NCI-H446 treated with DMSO at 0.1 percent for 48 hours (cell line): ENCODE measurements at regions not wholly inside any gene's neighbourhood (a gene's known extent, or its start where the extent isn't known, plus 50 kb on each side); places are given as distances from the start of the nearest gene placed in this dataset.

Source experiments
- DNase-seq: peaks from one replicate; lab custom pipeline; 2025; lab: John Stamatoyannopoulos, UW

DNA sequence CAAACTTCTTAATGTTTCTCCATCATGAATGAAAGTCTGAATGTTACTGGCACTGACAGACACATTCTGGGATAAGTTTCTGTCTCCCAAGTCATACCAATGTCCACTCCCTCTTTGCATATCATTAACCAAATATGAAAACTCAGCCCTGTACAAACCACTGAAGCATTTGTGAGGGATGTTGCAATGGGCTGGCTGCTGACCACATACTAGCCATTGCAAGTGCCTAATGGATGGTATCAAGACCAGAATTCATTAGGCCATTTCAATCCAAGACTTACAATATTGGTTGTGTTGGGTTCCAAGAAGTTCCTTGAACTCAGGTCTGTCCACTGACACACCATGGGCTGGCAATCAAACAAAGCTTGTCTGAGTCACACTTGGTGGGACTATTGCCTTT, 73.8 kb downstream of the CBLN2 start:
- no peak for DNase-seq

DNA sequence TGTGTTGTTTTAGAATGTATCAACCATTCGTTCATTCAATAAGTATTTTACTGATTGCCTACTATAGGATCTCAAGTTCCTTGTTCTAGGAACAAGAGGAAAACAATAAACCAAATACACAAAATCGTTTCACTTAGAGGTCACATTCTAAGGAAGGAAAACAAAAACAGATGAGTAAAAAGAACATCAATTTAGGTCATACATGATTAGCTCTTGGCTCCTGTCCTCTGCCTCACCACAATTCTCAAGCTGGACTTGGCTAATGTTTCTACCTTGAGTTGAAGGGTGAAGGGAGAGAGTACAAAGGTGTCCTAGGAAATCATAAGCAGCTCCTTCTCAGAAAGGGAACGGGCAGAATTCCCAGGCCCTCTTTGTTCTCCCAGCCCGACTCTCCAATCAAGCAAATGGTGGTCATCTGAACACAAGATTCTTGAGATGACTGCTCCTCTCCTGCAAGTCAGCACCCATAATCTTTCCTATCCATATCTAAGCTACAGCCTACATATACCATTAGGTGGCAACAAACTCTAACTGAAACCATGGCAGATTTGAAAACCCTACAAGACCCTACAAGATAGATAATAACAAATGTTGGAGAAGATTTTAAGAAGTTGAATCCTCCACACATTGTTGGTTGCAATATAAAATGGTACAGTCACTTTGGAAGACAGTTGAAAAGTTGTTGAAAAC, 76.0 kb downstream of the CBLN2 start:
- no peak for DNase-seq

DNA sequence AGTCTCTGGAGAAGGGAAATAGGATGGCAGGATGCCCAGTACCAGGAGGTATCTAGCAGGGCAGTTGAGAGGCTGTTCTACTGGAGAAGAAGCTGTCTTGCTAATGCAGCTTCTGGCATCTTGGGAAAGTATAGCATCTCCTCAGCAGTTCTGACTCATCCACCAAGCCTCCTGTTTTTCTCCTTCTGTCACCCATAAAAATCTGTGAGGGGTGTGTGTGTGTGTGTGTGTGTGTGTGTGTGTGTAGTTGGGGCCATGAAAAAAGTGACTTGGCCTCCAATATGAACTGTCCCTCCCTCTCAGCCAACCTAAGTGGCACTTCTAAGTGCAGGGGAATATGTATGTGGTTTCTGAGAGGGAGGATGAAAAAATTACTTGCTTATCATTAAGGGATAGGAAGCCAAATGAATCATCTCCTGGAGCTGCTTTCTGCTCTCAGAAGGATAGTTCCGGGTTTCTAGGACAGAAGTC, 83.9 kb downstream of the CBLN2 start:
- no peak for DNase-seq

DNA sequence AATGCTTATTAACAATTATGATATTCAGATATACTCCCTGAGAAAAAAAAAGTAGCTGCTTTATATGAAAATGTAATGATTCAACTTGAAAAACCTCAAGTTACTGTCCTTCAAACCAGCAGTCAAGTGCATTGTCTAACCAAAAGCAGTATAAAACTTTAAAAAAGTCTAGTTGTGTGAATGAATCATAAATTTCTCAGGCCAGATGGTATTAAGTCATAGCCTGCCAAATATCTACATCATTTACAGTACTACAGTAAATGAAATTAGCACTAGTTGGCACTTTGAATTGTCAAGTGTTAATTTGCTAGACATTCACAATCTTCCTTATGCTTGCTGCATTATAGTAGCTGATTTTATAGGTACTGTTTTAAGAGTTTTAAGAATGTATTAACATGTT, 85.9 kb downstream of the CBLN2 start:
- no peak for DNase-seq

DNA sequence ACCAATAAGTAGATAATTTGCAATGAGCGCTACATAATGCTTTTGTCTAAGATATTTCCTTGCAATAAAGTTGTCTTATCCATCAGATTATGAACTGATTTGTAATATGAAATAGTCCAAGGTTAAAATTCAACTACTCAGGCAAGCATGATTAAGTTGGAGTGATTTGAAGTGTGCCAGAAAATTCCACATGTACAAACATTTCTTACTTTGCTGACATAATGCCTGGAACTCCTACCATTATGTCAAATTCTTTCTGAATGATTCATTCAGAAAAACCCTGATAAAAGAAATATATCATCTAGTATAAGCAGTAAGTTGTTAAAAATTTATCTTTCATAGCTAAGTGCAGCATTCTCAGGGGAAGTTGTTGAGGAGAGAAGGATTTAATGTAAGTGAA, 87.3 kb downstream of the CBLN2 start:
- no peak for DNase-seq

DNA sequence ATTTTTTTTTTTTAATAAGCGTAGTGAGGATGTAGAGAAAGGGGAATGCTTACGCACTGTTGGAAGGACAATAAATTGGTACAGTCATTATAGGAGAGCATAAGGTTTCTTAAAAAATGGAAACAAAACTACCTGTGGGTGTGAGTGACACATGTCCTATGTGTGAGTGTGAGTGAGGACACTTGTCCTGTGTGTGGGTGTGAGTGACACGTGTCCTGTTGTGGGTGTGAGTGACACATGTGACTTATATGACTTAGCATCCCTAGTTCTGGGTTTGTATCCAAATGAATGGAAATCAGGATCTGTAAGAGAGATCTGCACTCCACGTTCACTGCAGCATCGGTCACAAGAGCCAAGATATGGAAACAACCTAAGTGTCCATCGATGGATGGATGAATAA, 91.8 kb downstream of the CBLN2 start:
- DNase-seq = no peak

DNA sequence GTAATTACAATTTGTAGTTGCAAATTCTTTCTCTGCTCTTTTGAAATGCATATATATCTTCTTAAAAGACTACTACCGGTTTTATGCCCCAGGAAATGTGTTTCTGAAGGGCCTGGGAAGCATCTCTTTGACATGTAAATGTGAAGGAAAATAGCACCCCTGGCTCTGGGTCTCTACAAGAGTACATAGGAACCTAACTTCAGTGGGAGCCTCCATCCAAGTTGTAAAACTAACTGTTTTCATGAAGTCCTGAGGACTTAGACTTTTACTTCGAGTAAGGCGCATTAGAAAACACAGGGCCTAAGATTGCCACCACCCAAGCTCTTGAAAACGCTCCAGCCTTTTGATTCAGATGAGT, 99.4 kb downstream of the CBLN2 start:
- no peak for DNase-seq

DNA sequence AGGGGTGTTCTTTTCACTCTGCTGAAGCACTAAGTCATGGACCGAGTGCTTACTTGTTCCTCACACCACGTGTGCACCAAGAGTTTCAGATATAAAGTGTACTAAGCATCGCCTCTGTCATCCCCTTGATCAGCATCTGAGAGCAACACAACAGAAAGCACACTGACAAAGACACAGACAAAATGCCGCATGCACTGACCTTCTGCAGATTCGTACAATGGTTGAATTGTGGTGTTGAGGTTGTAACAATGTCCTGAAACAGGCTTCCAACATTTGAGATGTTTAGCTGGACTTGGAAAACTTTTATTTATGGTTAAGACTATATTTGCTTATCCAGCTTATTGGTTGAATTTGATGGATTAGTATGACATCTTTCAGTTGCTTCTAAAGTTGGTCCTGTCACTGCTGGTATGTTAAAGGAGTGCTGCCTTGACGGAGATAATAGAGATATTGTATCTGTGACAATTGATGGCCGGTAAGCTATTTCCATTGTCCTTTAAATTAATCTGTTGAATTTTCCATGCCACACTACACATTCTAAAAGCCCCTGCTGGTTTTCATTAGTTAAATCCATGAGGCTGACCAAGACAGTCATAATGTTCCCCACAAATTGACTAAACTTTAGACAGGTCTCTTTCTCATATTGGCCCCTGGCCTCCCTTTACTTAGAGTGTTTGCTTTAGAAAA, 99.9 kb downstream of the CBLN2 start:
- DNase-seq = no peak

DNA sequence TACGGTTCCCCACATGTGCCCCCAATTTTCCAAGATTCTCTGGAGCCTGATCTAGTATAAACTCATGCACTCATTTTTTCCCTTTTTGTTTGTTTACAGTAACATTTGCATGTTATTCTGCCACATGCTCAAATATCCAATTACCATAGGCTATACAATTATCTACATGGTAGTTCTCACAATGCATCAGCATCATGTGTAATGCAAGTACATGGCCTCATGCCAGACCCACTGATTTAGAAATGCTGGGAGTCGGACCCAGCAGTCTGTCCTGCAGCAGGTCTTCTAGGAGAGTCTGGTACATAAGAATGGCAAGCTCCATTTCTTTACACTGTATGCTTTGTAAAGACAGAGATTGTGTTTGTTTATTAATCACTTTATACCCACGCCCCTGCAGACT, 107.7 kb downstream of the CBLN2 start:
- no peak for DNase-seq

DNA sequence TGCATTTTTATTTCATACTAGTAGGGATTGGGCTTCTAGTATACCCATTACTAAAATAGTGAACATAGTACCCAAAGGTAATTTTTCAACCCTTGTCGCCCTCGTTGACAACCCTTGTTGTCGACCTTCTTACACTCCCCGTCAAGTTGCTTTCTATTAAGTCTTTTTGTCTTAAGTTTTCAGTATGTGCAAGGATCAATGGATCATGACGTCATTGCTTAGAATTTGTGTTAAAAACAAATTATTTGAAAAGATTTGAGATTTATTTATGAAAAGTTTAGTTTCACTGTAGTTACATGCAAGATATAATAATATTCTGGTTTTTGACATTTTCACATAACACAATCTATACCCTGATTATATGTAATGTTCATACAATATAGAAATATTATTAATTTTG, 110.4 kb downstream of the CBLN2 start:
- no peak for DNase-seq

DNA sequence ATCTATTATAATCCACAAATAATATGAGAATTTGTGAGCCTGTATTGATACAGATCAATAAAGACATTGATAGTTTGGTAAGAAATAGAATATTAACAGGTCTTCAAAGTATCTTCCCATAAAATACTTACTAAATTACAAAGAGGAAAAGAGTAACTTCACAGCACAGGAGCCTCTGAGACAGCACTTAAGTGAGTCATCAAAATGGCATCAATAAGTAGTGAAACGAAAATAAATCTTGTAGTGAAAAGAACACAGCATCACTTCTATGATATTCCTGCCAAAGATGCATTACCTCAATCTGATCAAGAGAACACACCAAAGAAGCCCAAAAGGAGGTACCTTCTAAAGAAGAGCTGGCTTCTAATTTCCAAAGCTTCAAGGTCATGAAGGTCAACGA, 116.4 kb downstream of the CBLN2 start:
- DNase-seq = no peak

DNA sequence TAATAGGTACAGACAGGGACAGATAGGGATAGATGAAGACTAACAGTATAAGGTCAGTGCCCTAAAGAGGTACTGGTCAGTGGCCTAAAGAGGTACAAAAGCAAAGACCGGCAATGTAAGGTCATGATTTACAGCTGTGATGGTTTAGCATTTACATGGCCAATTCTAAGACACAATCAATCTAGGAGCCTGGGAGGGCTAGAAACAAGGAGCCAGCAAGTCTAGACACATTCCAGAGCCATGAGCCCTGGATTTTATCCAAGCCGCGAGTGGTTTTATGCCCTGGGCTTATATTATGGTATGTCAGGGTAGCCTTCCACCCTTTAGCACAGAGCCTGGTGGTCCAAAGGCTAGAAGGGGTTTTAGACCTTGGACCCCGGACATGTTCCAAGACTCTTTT, 124.2 kb downstream of the CBLN2 start:
- DNase-seq = no peak

DNA sequence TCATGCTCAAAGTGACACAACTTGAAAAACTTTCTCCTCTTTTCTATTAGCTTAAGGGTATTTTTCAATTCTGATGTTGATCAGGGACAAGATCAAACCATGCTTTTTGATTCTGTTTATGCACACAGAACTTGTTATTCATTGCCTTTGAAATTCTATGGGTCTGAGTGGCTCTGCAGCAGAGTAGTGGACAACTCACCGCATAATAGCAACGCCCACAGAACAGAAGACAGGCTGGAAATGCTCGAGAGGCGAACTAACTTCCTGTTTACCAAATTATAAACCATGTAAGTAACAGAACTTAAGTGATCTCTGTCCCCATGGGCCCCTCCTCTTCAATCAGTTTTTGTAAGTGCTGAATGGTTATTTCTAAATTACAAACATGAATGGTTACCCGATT, 131.2 kb downstream of the CBLN2 start:
- no peak for DNase-seq

DNA sequence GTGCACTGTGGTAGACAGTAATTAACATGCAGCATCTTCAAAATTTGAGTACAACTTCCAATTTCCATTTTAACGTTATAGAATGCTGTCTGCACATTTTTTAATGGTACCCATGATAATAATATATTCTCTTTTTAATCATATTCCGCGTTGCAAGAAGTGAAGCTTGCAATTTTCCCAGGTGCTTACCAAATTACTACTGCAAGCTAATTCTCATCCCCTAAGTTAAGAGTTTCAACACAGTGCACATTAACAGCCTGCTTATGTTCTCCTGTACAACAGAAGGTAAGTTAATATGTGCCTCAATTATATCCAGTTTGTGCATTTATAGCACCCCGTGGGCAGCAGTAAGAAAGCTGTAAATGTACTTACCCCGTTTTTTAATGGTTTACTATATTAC, 132.9 kb downstream of the CBLN2 start:
- DNase-seq = no peak

DNA sequence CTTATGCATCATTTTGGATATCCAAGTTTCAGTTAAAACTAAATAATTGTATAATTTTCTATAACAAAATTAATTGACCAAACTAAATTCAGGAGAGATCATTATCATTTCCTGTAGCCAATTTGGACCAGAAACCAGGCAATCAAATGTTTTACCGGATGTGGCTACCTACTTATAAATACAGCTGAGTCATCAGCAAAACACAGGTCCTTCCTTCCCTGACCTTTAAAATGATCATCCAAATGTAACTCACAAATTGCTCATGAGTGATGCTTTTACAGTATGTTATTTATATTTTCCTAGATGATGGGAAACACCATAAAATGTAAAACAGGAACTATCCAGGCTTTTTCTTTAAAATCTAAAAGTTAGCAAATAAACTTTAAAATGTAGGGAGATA, 133.7 kb downstream of the CBLN2 start:
- no peak for DNase-seq

DNA sequence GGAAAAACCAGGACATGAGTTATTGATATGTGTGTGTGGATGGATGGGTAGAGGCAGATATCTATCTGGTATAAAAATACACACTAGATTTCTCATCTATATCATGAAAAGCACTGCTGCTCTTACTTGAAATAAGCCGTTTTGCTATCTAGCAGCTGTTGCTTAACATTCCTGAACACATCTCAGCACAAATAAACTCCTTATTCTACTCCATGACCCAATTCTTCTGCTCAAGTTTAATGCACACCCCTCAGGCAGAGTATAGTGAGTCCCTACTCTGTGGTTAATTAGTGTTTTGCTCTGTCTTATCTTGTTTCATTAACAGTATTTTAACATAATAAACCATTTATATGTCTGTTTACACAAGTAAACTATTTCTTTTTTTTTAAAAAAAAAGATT, 134.2 kb downstream of the CBLN2 start:
- no peak for DNase-seq

DNA sequence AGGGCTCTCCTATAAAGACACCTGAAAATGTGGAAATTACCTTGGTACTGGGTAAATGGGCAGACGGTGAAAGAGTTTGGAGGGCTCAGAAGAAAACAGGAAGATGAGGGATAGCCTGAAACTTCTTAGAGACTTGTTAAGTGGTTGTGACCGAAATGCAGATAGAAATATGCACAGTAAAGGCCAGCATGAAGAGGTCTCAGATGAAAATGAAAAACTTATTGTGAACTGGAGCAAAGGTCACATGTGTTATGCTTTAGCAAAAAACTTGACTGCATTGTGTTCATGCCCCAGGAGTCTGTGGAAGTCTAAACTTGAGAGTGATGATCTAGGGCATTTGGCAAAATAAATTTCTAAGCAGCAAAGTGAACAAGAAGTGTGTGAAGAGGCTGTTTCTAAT, 137.1 kb downstream of the CBLN2 start:
- DNase-seq = no peak

DNA sequence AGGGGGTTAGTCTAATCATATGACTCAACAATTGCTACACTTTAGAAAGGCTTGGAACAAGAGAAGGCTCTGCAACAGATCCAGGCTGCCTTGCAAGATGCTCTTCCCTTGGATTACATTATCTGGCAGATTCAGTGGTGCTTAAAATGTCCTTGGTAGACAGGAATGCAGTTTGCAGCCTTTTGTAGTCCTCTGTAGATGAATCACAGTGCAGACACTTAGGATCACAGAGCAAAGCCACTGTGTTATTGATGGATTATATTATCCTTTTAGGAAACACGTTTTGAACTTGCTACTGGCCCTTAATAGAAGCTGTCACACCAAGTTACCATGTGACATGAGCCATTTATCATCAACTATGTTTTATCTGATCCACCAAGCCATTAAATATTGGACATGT, 152.2 kb downstream of the CBLN2 start:
- no peak for DNase-seq

DNA sequence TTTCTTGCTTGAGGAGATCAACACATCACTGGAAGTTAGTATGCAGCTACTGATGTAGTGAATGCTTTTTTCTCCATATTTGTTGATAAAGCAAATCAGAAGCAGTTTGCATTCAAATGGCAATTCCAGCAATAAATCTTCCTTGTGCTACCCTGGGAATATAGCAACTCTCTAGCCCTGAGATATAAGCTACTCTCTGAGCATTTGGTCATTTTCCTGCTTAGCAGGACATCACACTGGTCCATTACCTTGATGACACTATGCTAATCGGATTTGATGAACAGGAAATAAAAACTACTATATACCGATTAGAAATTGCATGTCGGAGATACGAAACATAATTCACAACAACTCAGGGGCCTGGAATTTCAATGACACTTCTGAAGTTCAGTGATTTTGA, 152.7 kb downstream of the CBLN2 start:
- no peak for DNase-seq

DNA sequence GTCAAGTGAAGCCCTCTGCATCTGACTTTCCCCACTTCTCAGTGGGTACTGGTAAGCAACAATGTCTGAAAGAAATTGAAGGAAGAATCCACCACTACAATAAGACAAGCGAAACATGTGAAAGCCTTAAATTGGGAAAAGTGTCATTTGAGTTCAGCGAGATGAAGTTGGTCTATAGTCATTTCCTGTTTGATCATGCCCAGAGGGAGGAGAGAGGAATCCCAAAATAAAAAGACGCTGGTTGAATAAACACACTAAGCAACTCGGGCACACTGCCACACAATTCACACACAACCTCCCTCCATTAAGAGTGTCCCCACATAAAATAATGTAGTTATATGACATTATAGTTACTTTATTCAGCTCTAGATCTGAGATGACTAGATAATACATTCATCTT, 166.1 kb downstream of the CBLN2 start:
- DNase-seq = no peak

DNA sequence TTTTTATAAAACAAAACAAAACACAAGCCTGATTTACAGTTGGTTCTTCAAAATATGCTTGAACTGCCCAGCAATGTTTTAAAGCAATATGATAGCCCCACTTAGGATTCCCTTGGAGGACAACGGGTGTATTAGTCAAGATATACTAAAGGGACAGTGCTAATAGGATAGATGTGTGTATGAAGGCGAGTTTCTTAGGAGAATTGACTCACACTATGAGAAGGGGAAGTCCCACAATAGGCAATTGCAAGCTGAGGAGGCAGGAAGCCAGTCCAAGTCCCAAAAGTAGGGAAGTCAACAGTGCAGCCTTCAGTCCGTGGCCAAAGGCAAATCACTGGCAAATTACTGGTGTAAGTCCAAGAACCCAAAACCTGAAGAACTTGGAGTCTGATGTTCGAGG, 167.9 kb downstream of the CBLN2 start:
- no peak for DNase-seq

DNA sequence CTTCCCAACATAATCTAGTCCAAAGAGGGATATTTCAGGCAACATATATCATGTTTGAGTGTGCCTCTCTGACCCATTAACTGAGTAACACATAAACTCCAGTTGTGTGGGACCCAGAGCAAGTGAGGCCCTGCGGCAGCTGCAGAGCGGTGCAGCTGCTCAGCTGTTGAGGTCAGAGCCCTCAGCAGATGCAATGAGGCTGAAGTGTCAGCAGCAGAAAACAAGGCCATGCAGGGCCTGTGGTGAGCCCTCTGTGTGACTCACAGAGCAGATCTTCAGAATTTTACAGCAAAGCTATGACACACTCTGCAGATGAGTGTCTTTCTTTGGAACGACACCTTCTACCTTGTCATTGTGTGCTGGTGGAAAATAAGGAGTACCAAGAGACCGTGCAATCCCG, 168.5 kb downstream of the CBLN2 start:
- no peak for DNase-seq

DNA sequence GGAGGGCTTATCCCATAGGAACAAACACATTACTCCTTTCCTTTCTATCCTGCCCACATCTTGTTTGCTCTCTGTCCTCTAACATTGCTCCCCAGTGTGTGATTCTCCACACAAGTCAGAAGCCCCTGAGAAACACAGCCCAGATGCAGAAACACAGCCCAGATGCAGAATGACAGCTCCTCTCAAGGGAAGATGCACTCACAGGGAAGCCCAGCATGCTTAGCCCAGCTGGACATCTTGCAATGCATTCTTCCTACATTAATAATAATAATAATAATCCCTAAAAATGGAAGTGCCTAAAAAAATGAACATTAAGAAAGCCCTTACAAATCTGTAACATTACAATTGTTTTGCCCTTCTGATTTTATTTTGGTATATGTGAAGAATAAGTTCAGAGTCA, 172.1 kb downstream of the CBLN2 start:
- DNase-seq = no peak

DNA sequence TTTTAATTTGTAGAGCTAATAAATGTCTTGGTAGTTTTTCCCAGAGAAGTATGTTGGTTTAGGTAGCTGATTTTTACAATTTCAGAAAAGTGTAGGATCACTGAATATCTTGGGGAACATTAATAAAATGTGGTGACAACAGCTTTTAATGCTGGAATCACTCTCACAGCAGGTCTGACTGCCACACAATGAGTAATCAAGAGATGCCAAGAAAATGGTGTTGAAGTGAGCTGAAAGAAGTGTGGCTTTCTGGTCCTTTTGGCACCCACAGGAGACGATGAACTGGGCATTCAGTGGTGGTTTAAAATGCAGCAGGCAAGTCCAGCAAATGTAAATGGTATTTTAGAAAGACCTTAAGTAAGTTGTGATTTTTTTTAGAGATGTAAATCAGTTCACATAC, 175.8 kb downstream of the CBLN2 start:
- no peak for DNase-seq
